Transverse colon (tissue), 4 donors: ENCODE measurements at regions not wholly inside any gene's neighbourhood (a gene's known extent, or its start where the extent isn't known, plus 50 kb on each side); places are given as distances from the start of the nearest gene placed in this dataset.

Experiments used
- POLR2AphosphoS5 ChIP-seq, 3 donors: sonication (generic); formaldehyde crosslinking; IDR thresholded peaks; one replicate each; pipeline ENCODE4 v1.6.1; 2016; ENCODE audit warnings: antibody characterized with exemption in 3 of 3
- TF ChIP-seq, protein P1 (sequence below), 5 experiments: fragments of 200-600 bp in 3 of 5; fragments of 450-650 bp in 2 of 5; sonication (generic) in 3 of 5; IDR thresholded peaks; 1 replicate in 2 of 5; 2 replicates in 3 of 5; pipeline ENCODE4 v1.5.1; 2016 to 2017; ENCODE audit warnings: antibody characterized with exemption in 5 of 5, inconsistent platforms in 3 of 5, mild to moderate bottlenecking in 2 of 5, moderate library complexity in 1 of 5

DNA sequence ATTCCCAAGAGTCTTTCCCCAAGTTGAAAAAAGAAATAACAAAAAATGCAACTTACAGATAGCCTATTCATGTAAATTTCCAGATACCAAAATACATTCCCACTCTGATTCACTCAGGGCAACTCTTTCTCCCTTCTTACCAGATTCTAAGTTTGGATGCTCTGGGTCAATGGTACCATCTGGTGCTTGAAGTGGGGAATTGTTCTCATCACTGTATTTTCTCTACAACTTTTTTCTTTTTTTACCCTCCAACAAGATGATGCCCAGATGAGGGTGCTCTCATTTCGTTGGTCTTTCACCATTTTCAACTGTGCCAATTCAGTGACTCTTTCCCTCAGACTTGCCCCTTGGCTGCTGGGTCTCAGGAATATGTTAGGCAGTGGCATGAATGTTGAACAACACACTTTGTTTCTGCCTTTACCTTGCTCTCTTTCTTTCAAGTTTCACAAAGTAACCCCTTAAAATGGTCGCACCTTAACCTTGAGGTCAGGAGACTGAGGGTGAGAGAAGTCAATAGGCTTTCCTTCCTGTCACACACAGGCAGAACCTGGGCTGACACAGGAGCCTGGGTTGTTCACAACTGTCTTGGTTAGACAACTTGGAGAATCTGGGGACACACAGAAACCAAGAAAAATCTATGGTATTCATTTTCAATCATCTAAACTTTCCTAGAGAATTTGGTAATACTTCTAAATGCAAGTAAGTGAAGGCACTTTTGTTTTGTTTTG, 330.7 kb upstream of the SLCO3A1 start:
- TF ChIP-seq, protein P1, sequence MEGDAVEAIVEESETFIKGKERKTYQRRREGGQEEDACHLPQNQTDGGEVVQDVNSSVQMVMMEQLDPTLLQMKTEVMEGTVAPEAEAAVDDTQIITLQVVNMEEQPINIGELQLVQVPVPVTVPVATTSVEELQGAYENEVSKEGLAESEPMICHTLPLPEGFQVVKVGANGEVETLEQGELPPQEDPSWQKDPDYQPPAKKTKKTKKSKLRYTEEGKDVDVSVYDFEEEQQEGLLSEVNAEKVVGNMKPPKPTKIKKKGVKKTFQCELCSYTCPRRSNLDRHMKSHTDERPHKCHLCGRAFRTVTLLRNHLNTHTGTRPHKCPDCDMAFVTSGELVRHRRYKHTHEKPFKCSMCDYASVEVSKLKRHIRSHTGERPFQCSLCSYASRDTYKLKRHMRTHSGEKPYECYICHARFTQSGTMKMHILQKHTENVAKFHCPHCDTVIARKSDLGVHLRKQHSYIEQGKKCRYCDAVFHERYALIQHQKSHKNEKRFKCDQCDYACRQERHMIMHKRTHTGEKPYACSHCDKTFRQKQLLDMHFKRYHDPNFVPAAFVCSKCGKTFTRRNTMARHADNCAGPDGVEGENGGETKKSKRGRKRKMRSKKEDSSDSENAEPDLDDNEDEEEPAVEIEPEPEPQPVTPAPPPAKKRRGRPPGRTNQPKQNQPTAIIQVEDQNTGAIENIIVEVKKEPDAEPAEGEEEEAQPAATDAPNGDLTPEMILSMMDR (IDR thresholded peaks at IDR 0.05): peak in 3 of 5 experiments; percentile 8 to 29 (median 15)
- TF ChIP-seq POLR2AphosphoS5 (IDR thresholded peaks at IDR 0.05): no peak
